CD4-positive, alpha-beta T cell (primary cell): ENCODE measurements at regions not wholly inside any gene's neighbourhood (a gene's known extent, or its start where the extent isn't known, plus 50 kb on each side); places are given as distances from the start of the nearest gene placed in this dataset.

ENCODE experiments used
- ATAC-seq: fragments of 200-7000 bp; cut with Tn5 transposase; one replicate; pipeline ENCODE4 v1.10.0; 2022; ENCODE audit warnings: mild to moderate bottlenecking; ENCODE audit not compliant: poor library complexity
- CTCF ChIA-PET: fragments of 350-600 bp; sonication (Branson Sonifier 250); formaldehyde crosslinking; loops from one replicate; lab custom pipeline; 2021; ENCODE audit warnings: antibody characterized with exemption, inconsistent platforms; lab: Charles Lee
- POLR2A ChIA-PET: fragments of 350-600 bp; sonication (Branson Sonifier 250); formaldehyde crosslinking; loops from one replicate; lab custom pipeline; 2021; ENCODE audit warnings: antibody characterized with exemption, inconsistent platforms; lab: Charles Lee
- DNase-seq, 14 experiments: peaks; one replicate each; pipeline ENCODE4 v3.0.0-alpha.2; 2013 to 2020; ENCODE audit warnings: mixed read lengths in 2 of 14
- H3K27ac ChIP-seq, 2 donors: one replicate each; pipeline versions ENCODE4 v1.5.1 to v1.7.0; 2013; ENCODE audit warnings: low read length in 2 of 2, low read depth in 1 of 2, mild to moderate bottlenecking in 1 of 2
- H3K27me3 ChIP-seq, 2 experiments: 1 replicate in 1 of 2; 2 replicates in 1 of 2; pipeline versions ENCODE4 v1.6.1 to v1.7.0; 2013; ENCODE audit warnings: low read length in 2 of 2, control low read depth in 1 of 2, mild to moderate bottlenecking in 1 of 2, moderate library complexity in 1 of 2; ENCODE audit not compliant: insufficient read depth in 2 of 2, control insufficient read depth in 1 of 2
- H3K36me3 ChIP-seq: one replicate; pipeline ENCODE4 v1.6.1; 2013; ENCODE audit warnings: low read length, control low read depth; ENCODE audit not compliant: insufficient read depth
- H3K4me1 ChIP-seq: one replicate; pipeline ENCODE4 v1.6.1; 2013; ENCODE audit warnings: low read length, control low read depth; ENCODE audit not compliant: insufficient read depth
- H3K4me3 ChIP-seq: one replicate; pipeline ENCODE4 v1.5.1; 2013; ENCODE audit warnings: mild to moderate bottlenecking, low read length, moderate library complexity
- H3K9me3 ChIP-seq, 2 experiments: 1 replicate in 1 of 2; 2 replicates in 1 of 2; pipeline versions ENCODE4 v1.6.1 to v1.7.0; 2013; ENCODE audit warnings: low read length in 2 of 2, mild to moderate bottlenecking in 2 of 2, control low read depth in 1 of 2, moderate library complexity in 1 of 2; ENCODE audit not compliant: control insufficient read depth in 1 of 2, insufficient read depth in 1 of 2
- H3K27ac Mint-ChIP-seq: one replicate; pipeline ENCODE4 v1.8.0; 2020; ENCODE audit warnings: mixed read lengths
- H3K27me3 Mint-ChIP-seq: one replicate; pipeline ENCODE4 v1.8.0; 2021; ENCODE audit warnings: mixed read lengths
- H3K36me3 Mint-ChIP-seq: one replicate; pipeline ENCODE4 v1.8.0; 2021; ENCODE audit warnings: low read depth, mixed read lengths
- H3K4me1 Mint-ChIP-seq: one replicate; pipeline ENCODE4 v1.8.0; 2021; ENCODE audit warnings: low read depth, mixed read lengths
- H3K4me3 Mint-ChIP-seq: one replicate; pipeline ENCODE4 v1.8.0; 2020; ENCODE audit warnings: mild to moderate bottlenecking, mixed read lengths
- H3K9me3 Mint-ChIP-seq: one replicate; pipeline ENCODE4 v1.8.0; 2020; ENCODE audit warnings: mixed read lengths
- CTCF ChIP-seq: fragments of 200-600 bp; IDR thresholded peaks from one replicate; pipeline ENCODE4 v1.8.0; 2022; ENCODE audit warnings: antibody characterized with exemption, mild to moderate bottlenecking
- intact Hi-C, 2 experiments: fragments of 100-400 bp; cut with DNase I in 1 of 2; cut with micrococcal nuclease in 1 of 2; formaldehyde crosslinking; loops; one replicate each; pipeline versions ENCODE4 v1.15.1 to v1.9.0; 2023 to 2025; cut with DNase I, micrococcal nuclease

DNA sequence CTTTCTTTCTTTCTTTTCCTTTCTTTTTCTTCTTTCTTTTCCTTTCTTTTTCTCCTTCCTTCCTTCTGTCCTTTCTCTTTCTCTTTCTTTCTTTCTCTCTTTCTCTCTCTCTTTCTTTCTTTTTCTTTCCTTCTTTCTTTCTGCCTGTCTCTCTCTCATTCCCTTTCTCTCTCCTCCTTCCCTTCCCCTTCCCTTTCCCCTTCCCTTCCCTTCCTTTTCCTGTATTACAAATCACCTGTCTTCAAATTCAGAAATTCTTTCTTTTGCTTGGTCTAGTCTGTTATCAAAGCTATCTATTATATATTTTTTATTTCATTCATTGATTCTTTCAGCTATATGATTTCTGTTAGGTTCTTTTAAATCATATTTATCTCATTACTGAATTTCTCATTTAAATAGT, 315.2 kb upstream of the NOX3 start:
- no peak overlapping the region for H3K4me3 ChIP-seq
- intact Hi-C loops: no loop called here
- ATAC-seq (no peak), DNase-seq (no peak)
- ChIA-PET CTCF (no interaction called here), POLR2A (no interaction called here)
- Mint-ChIP-seq H3K27ac (no peak overlapping the region), H3K4me3 (no peak overlapping the region), H3K9me3 (peaks cover 13% of the 10 kb centered on the region), H3K4me1 (no peaks in the 10 kb centered on the region), H3K36me3 (no peaks in the 10 kb centered on the region), H3K27me3 (no peaks in the 10 kb centered on the region)
- H3K4me1 ChIP-seq: no peaks in the 10 kb centered on the region
- no peaks in the 10 kb centered on the region for H3K36me3 ChIP-seq
- no peak for TF ChIP-seq CTCF
- H3K27ac ChIP-seq: no peak overlapping the region
- no peaks in the 10 kb centered on the region for H3K27me3 ChIP-seq
- peaks cover 3 to 4% of the 10 kb centered on the region in 2 experiments for H3K9me3 ChIP-seq

- no peaks in the 10 kb centered on the region for H3K36me3 ChIP-seq
- no peak for ATAC-seq
Measured at GRCh38 chr6:155770313-155770712, 314.7 kb upstream of the NOX3 start.

GRCh38 chr6:155765275-155766194, 309.9 kb upstream of the NOX3 start:
- H3K27ac ChIP-seq: no peak overlapping the region
- H3K27me3 ChIP-seq: no peaks in the 10 kb centered on the region
- H3K27ac Mint-ChIP-seq: no peak overlapping the region
- no peaks in the 10 kb centered on the region for H3K4me1 Mint-ChIP-seq
- no peak for ATAC-seq
- H3K9me3 ChIP-seq: no peaks in the 10 kb centered on the region
- H3K9me3 Mint-ChIP-seq: peaks cover 8% of the 10 kb centered on the region
- CTCF ChIA-PET: no interaction called here
- no peaks in the 10 kb centered on the region for H3K36me3 ChIP-seq
- no peak for TF ChIP-seq CTCF
- H3K36me3 Mint-ChIP-seq: no peaks in the 10 kb centered on the region
- intact Hi-C loops: no loop called here
- H3K4me1 ChIP-seq: no peaks in the 10 kb centered on the region
- H3K4me3 Mint-ChIP-seq: no peak overlapping the region
- POLR2A ChIA-PET: no interaction called here
- H3K27me3 Mint-ChIP-seq: no peaks in the 10 kb centered on the region
- no peak for DNase-seq
- no peak overlapping the region for H3K4me3 ChIP-seq

More at GRCh38 chr6:155770313-155770712, 314.7 kb upstream of the NOX3 start:
- H3K27me3 ChIP-seq: no peaks in the 10 kb centered on the region
- intact Hi-C loops: no loop called here
- H3K27ac ChIP-seq: no peak overlapping the region
- DNase-seq: no peak
- no peaks in the 10 kb centered on the region for H3K4me1 ChIP-seq
- TF ChIP-seq CTCF: no peak
- Mint-ChIP-seq H3K27me3 (no peaks in the 10 kb centered on the region), H3K36me3 (no peaks in the 10 kb centered on the region), H3K27ac (no peak overlapping the region), H3K4me3 (no peak overlapping the region), H3K9me3 (peaks cover 13% of the 10 kb centered on the region), H3K4me1 (no peaks in the 10 kb centered on the region)
- ChIA-PET POLR2A (no interaction called here), CTCF (no interaction called here)
- H3K9me3 ChIP-seq: peaks cover 3 to 4% of the 10 kb centered on the region in 2 experiments
- H3K4me3 ChIP-seq: no peak overlapping the region
